ENCODE measurements at regions not wholly inside any gene's neighbourhood (a gene's known extent, or its start where the extent isn't known, plus 50 kb on each side); places are given as distances from the start of the nearest gene placed in this dataset.
"Not testable (repeated sequence)": the region's sequence is repeated elsewhere in the genome, so short reads cannot be mapped to it uniquely, and the experiment has no call there.

GRCh38 chr4:29046781-29047180 is 1673.4 kb upstream of the PCDH7 start:
- Mint-ChIP-seq H3K27ac (no peak overlapping the region), H3K4me3 (no peak overlapping the region), H3K4me1 (no peaks in the 10 kb centered on the region), H3K36me3 (no peaks in the 10 kb centered on the region), H3K9me3 (peaks cover 9% of the 10 kb centered on the region), H3K27me3 (no peaks in the 10 kb centered on the region)
- no peak for ATAC-seq

GRCh38 chr4:29047341-29048041 is 1672.7 kb upstream of the PCDH7 start:
- H3K4me3 Mint-ChIP-seq = no peak overlapping the region
- H3K9me3 Mint-ChIP-seq = peaks cover 9% of the 10 kb centered on the region
- no peaks in the 10 kb centered on the region for H3K36me3 Mint-ChIP-seq
- no peaks in the 10 kb centered on the region for H3K4me1 Mint-ChIP-seq
- no peak for ATAC-seq
- H3K27me3 Mint-ChIP-seq = no peaks in the 10 kb centered on the region
- H3K27ac Mint-ChIP-seq = no peak overlapping the region

DNA sequence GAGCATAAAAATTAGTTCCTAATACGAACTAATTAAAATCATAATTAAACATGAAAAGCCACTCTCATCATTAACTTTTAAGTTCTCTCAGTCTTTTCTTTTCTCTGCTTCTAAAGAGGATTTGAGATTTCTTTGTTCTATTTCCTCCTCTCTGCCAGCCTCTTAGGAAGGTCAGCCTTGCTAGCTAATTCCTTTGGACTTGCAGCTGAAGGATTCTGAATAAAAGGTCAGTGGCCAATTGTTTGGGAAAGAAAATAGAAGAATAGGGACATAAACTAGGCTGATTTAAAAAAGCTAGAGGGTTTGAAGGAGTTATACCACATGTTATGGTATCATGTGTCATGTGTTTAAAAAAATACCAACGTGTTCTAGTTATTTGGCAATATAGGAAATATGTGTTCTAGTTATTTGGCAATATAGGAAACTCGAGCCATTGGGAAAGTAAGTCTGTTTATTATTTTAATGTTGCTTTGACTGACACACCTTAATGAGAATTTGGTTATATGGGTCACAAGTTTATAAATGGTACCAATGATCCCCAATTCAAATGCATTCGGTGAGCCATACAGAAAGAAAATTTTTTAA is 1668.7 kb upstream of the PCDH7 start:
- no peak overlapping the region for H3K4me3 Mint-ChIP-seq
- H3K9me3 Mint-ChIP-seq = peaks cover 5% of the 10 kb centered on the region
- ATAC-seq = no peak
- no peaks in the 10 kb centered on the region for H3K4me1 Mint-ChIP-seq
- no peaks in the 10 kb centered on the region for H3K27me3 Mint-ChIP-seq
- no peak overlapping the region for H3K27ac Mint-ChIP-seq
- H3K36me3 Mint-ChIP-seq = no peaks in the 10 kb centered on the region

DNA sequence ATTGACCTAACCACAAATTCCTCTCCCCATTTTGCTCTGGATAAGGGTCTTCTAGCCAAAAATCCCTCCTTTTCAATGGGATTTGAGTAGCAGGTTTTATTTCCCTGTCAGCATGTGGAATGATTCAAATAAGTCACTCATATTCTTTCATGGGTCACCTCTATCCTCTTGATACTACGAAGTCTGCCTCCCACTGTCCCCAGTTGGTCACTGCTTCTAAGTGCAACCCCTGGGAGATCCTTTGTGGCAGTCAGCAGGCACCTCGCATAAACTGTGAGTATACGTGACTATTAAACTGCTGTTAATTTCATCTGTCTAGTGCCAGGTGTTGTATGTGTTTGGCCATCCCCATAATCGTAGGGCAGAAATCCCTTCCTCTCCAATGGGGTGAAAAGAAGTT is 1667.9 kb upstream of the PCDH7 start:
- H3K4me1 Mint-ChIP-seq = no peaks in the 10 kb centered on the region
- H3K27ac Mint-ChIP-seq = no peak overlapping the region
- H3K9me3 Mint-ChIP-seq = peaks cover 5% of the 10 kb centered on the region
- H3K36me3 Mint-ChIP-seq = no peaks in the 10 kb centered on the region
- no peaks in the 10 kb centered on the region for H3K27me3 Mint-ChIP-seq
- ATAC-seq = no peak
- no peak overlapping the region for H3K4me3 Mint-ChIP-seq

DNA sequence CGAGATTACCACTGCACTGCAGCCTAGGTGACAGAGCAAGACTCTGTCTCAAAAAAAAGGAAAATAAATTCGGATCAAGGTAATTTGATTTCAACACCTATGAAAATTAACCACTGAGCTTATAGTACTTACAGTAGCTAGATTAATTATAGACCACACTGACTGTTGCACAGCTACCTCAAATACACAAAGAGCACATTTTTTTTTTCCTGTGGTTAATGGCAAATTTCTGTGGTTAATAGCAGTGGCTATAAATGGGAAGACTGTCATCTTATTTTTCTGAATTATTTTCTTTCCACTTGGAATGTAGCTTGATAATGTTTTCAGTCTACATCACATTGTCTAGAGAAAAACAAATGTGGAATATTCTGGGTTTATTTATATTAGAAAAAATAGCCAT is 1661.6 kb upstream of the PCDH7 start:
- ATAC-seq = no peak
- Mint-ChIP-seq H3K4me1 (no peaks in the 10 kb centered on the region), H3K4me3 (no peak overlapping the region), H3K27ac (no peak overlapping the region), H3K27me3 (no peaks in the 10 kb centered on the region), H3K36me3 (no peaks in the 10 kb centered on the region), H3K9me3 (peaks cover 3% of the 10 kb centered on the region)

- Mint-ChIP-seq H3K4me1 (no peaks in the 10 kb centered on the region), H3K36me3 (no peaks in the 10 kb centered on the region), H3K27ac (no peak overlapping the region), H3K9me3 (peaks cover 2% of the 10 kb centered on the region), H3K4me3 (no peak overlapping the region), H3K27me3 (no peaks in the 10 kb centered on the region)
- no peak for ATAC-seq
Measured at GRCh38 chr4:29066861-29067260, 1653.3 kb upstream of the PCDH7 start.

DNA sequence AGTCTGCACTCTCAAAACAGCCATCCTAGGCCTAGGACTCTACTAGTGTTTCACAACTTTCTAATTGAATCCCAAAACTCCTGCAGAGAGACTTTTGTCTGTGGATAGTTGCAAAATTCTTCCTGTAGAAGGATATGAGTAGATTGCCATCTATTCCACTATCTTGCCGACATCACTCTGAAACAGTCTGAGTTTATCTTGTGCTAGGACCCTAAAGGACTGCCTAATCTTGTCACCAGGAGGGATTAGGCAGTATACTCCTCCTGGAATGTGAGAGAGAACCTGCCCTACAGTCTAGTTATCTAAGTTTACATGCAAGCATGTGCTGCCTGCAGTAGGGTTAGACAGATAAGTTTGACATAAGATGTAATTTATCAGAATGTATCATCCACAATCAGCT is 1646.6 kb upstream of the PCDH7 start:
- Mint-ChIP-seq H3K27me3 (no peaks in the 10 kb centered on the region), H3K9me3 (peaks cover 7% of the 10 kb centered on the region), H3K27ac (no peak overlapping the region), H3K36me3 (no peaks in the 10 kb centered on the region), H3K4me3 (no peak overlapping the region), H3K4me1 (no peaks in the 10 kb centered on the region)
- no peak for ATAC-seq

DNA sequence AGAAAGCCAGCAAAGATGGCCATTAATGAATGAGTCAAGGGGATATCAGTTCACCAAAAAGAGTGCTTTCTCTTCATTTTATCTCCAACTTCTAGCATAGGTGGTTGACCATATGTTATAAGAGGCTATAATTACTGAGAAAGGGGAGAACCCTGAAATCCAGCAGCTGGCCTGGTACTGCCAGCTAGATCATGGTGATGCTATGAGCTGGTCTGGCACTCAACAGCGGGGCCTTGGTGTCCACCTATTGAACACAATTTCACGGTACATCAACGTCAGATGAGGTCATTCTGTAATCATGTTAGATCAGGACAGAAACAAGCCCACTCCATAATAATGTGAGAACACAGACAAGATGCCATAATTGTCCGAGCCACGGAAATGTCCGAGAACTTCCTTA is 1644.8 kb upstream of the PCDH7 start:
- no peak for ATAC-seq
- Mint-ChIP-seq H3K27ac (no peak overlapping the region), H3K4me3 (no peak overlapping the region), H3K36me3 (no peaks in the 10 kb centered on the region), H3K27me3 (no peaks in the 10 kb centered on the region), H3K9me3 (peaks cover 7% of the 10 kb centered on the region), H3K4me1 (no peaks in the 10 kb centered on the region)

GRCh38 chr4:29079260-29079659 is 1640.9 kb upstream of the PCDH7 start:
- Mint-ChIP-seq H3K27me3 (no peaks in the 10 kb centered on the region), H3K4me3 (no peak overlapping the region), H3K4me1 (no peaks in the 10 kb centered on the region), H3K36me3 (no peaks in the 10 kb centered on the region), H3K9me3 (peaks cover 3% of the 10 kb centered on the region), H3K27ac (no peak overlapping the region)
- ATAC-seq = no peak

GRCh38 chr4:29081234-29081955 is 1638.8 kb upstream of the PCDH7 start:
- no peak for ATAC-seq
- Mint-ChIP-seq H3K27me3 (no peaks in the 10 kb centered on the region), H3K4me3 (no peak overlapping the region), H3K36me3 (no peaks in the 10 kb centered on the region), H3K27ac (no peak overlapping the region), H3K9me3 (no peaks in the 10 kb centered on the region), H3K4me1 (no peaks in the 10 kb centered on the region)

DNA sequence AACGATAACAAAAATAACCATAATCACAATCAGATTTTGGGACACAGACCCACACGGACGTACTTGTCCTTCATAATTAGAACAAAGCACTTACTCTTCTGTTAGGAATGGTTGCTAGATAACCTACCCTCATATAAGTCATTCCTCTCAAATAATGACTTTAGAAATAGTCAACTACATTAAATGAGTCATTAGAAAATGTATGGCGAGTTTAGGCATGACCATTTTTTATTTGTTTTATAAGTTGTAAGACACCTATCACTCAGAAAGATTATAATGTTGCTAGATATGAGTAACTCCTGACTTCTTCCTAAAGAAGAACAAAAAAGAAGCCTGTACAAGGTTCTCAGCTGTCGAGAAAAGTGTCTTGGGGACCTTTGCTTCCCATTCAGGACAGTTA is 1637.5 kb upstream of the PCDH7 start:
- H3K27me3 Mint-ChIP-seq = no peaks in the 10 kb centered on the region
- no peaks in the 10 kb centered on the region for H3K36me3 Mint-ChIP-seq
- H3K27ac Mint-ChIP-seq = no peak overlapping the region
- no peaks in the 10 kb centered on the region for H3K4me1 Mint-ChIP-seq
- ATAC-seq = no peak
- no peak overlapping the region for H3K4me3 Mint-ChIP-seq
- no peaks in the 10 kb centered on the region for H3K9me3 Mint-ChIP-seq

- H3K27ac Mint-ChIP-seq = no peak overlapping the region
- no peaks in the 10 kb centered on the region for H3K27me3 Mint-ChIP-seq
- ATAC-seq = no peak
- no peaks in the 10 kb centered on the region for H3K4me1 Mint-ChIP-seq
- no peak overlapping the region for H3K4me3 Mint-ChIP-seq
- no peaks in the 10 kb centered on the region for H3K36me3 Mint-ChIP-seq
- H3K9me3 Mint-ChIP-seq = no peaks in the 10 kb centered on the region
Measured at GRCh38 chr4:29085748-29086147, 1634.4 kb upstream of the PCDH7 start.

DNA sequence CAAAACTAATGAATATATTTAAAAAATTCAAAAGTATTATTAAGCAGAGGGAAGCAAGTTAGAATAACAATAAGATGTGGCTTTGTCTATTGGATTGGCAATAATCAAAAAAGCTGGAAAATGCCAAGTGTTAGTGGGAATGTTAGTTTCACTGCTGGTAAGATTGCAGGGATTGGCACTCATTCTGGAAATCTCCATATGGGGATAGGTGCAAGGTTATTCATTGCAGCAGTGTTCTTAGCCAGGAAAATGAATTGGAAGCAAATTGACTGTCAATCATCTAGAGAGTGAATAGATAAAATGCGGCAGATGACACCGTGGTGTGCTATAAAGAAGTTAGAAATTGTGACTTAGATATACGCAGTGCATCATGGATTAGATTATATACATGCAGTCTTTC is 1615.5 kb upstream of the PCDH7 start:
- H3K27me3 Mint-ChIP-seq = no peaks in the 10 kb centered on the region
- H3K4me3 Mint-ChIP-seq = no peak overlapping the region
- no peaks in the 10 kb centered on the region for H3K4me1 Mint-ChIP-seq
- no peak for ATAC-seq
- no peak overlapping the region for H3K27ac Mint-ChIP-seq
- peaks cover 3% of the 10 kb centered on the region for H3K9me3 Mint-ChIP-seq
- no peaks in the 10 kb centered on the region for H3K36me3 Mint-ChIP-seq

DNA sequence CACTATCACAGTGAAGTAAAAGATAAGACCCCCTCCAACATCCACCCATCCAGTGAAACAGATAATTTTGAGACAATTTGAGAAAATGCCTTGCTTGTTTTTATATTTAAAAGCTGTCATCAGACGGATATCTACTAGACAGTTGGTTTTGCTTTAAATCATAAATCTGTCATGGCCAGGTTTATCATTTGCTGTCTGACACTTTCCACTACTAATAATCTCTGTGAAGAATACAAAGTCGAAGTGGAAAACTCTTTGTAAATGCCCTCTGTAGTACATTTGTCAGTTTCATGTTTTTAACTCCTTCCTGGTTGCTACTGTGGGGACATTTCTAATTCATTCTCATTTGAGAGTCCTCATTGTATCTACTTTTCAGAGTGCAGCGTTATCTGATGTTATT is 1606.2 kb upstream of the PCDH7 start:
- ATAC-seq = no peak
- H3K36me3 Mint-ChIP-seq = no peaks in the 10 kb centered on the region
- H3K27ac Mint-ChIP-seq = no peak overlapping the region
- H3K27me3 Mint-ChIP-seq = no peaks in the 10 kb centered on the region
- H3K9me3 Mint-ChIP-seq = no peaks in the 10 kb centered on the region
- H3K4me3 Mint-ChIP-seq = no peak overlapping the region
- H3K4me1 Mint-ChIP-seq = no peaks in the 10 kb centered on the region

- ATAC-seq, H3K27ac Mint-ChIP-seq, H3K4me3 Mint-ChIP-seq, H3K9me3 Mint-ChIP-seq, H3K36me3 Mint-ChIP-seq, H3K4me1 Mint-ChIP-seq, H3K27me3 Mint-ChIP-seq: not testable (repeated sequence)
Measured at GRCh38 chr4:29117231-29117722, 1602.9 kb upstream of the PCDH7 start.

GRCh38 chr4:29121586-29121985 is 1598.6 kb upstream of the PCDH7 start:
- Mint-ChIP-seq H3K36me3 (no peaks in the 10 kb centered on the region), H3K9me3 (peaks cover 2% of the 10 kb centered on the region), H3K4me3 (no peak overlapping the region), H3K27me3 (no peaks in the 10 kb centered on the region), H3K4me1 (no peaks in the 10 kb centered on the region), H3K27ac (no peak overlapping the region)
- ATAC-seq = no peak

Measured in stimulated activated memory B cell treated with anti-CD40 and anti-IgM and Interleukin-4, amounts not matched to agents 10 μg/mL and 1 μg/mL and 100 μg/mL, for 72 hours (primary cell).